ENCODE measurements at regions not wholly inside any gene's neighbourhood (a gene's known extent, or its start where the extent isn't known, plus 50 kb on each side); places are given as distances from the start of the nearest gene placed in this dataset.

DNA sequence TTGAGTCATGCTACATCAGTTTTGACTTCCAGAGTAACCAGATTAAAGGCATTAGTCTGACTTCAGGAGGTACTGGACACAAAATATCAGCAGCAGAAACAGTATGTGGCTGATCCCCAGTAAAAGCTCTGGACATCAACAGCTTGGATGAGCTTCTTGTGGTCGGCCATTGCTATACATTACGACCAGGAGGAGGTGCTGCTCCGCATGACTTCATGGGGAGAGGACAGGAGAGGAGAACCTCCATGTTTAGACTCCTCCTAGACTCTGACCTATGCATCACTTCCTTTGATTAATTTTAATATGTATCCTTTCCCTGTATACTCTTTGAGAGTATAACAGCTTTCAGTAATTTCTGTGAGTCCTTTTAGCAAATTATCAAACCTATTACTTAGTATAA, 285.6 kb upstream of the ARHGEF26 start:
- TF ChIP-seq, protein P1, sequence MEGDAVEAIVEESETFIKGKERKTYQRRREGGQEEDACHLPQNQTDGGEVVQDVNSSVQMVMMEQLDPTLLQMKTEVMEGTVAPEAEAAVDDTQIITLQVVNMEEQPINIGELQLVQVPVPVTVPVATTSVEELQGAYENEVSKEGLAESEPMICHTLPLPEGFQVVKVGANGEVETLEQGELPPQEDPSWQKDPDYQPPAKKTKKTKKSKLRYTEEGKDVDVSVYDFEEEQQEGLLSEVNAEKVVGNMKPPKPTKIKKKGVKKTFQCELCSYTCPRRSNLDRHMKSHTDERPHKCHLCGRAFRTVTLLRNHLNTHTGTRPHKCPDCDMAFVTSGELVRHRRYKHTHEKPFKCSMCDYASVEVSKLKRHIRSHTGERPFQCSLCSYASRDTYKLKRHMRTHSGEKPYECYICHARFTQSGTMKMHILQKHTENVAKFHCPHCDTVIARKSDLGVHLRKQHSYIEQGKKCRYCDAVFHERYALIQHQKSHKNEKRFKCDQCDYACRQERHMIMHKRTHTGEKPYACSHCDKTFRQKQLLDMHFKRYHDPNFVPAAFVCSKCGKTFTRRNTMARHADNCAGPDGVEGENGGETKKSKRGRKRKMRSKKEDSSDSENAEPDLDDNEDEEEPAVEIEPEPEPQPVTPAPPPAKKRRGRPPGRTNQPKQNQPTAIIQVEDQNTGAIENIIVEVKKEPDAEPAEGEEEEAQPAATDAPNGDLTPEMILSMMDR (IDR thresholded peaks at IDR 0.05) = peak; percentile 29
- TF ChIP-seq EZH2 (IDR thresholded peaks at IDR 0.05) (no peak), EZH2phosphoT487 (IDR thresholded peaks at IDR 0.05) (no peak)
